ENCODE measurements at regions not wholly inside any gene's neighbourhood (a gene's known extent, or its start where the extent isn't known, plus 50 kb on each side); places are given as distances from the start of the nearest gene placed in this dataset.

- Histone ChIP-seq H3K9me3 (ENCODE audit: insufficient read depth, low read depth, low read length) (no peaks in the 10 kb centered on the region), H3K36me3 (ENCODE audit: insufficient read depth, low read length) (no peaks in the 10 kb centered on the region), H3K4me3 (ENCODE audit: low read length, poor library complexity, severe bottlenecking) (no peak overlapping the region), H3K4me2 (ENCODE audit: low read depth, low read length, poor library complexity, severe bottlenecking) (no peak overlapping the region), H3F3A (ENCODE audit: low read depth) (no peaks in the 10 kb centered on the region), H3K79me2 (ENCODE audit: insufficient read depth, low read length) (no peaks in the 10 kb centered on the region), H2AFZ (ENCODE audit: low read length) (no peak overlapping the region), H4K20me1 (ENCODE audit: insufficient read depth, low read length, poor library complexity, severe bottlenecking) (peaks cover 2% of the 10 kb centered on the region), H3K27me3 (ENCODE audit: insufficient read depth, low read length, poor library complexity, severe bottlenecking) (no peaks in the 10 kb centered on the region), H3K4me1 (ENCODE audit: insufficient read depth, low read length, poor library complexity, severe bottlenecking) (no peaks in the 10 kb centered on the region), H3K9me2 (replicated peaks; ENCODE audit: low read depth, low read length) (no peaks in the 10 kb centered on the region), H3K9ac (ENCODE audit: low read depth, low read length, poor library complexity, severe bottlenecking) (no peak overlapping the region)
- TF ChIP-seq EZH2phosphoT487 (IDR thresholded peaks at IDR 0.05; ENCODE audit: borderline replicate concordance) (no peak), CTCF (conservative IDR thresholded peaks at IDR 0.05; ENCODE audit: low read length) (no peak)
Measured at GRCh38 chr7:81630600-81630999, 139.2 kb downstream of the HGF start.

- Histone ChIP-seq H3K9ac (ENCODE audit: low read depth, low read length, poor library complexity, severe bottlenecking) (no peak overlapping the region), H3K9me2 (replicated peaks; ENCODE audit: low read depth, low read length) (no peaks in the 10 kb centered on the region), H2AFZ (ENCODE audit: low read length) (no peak overlapping the region), H3K4me3 (ENCODE audit: low read length, poor library complexity, severe bottlenecking) (no peak overlapping the region), H3K4me2 (ENCODE audit: low read depth, low read length, poor library complexity, severe bottlenecking) (no peak overlapping the region), H3K4me1 (ENCODE audit: insufficient read depth, low read length, poor library complexity, severe bottlenecking) (no peaks in the 10 kb centered on the region), H3K36me3 (ENCODE audit: insufficient read depth, low read length) (no peaks in the 10 kb centered on the region), H3K9me3 (ENCODE audit: insufficient read depth, low read depth, low read length) (no peaks in the 10 kb centered on the region), H3F3A (ENCODE audit: low read depth) (no peaks in the 10 kb centered on the region), H4K20me1 (ENCODE audit: insufficient read depth, low read length, poor library complexity, severe bottlenecking) (peaks cover 2% of the 10 kb centered on the region), H3K27me3 (ENCODE audit: insufficient read depth, low read length, poor library complexity, severe bottlenecking) (no peaks in the 10 kb centered on the region), H3K79me2 (ENCODE audit: insufficient read depth, low read length) (no peaks in the 10 kb centered on the region)
- TF ChIP-seq CTCF (conservative IDR thresholded peaks at IDR 0.05; ENCODE audit: low read length) (no peak), EZH2phosphoT487 (IDR thresholded peaks at IDR 0.05; ENCODE audit: borderline replicate concordance) (no peak)
Measured at GRCh38 chr7:81629702-81630101, 140.1 kb downstream of the HGF start.

GRCh38 chr7:81628951-81629350 lies 140.9 kb downstream of the HGF start:
- Histone ChIP-seq H3K9ac (ENCODE audit: low read depth, low read length, poor library complexity, severe bottlenecking) (no peak overlapping the region), H3K27me3 (ENCODE audit: insufficient read depth, low read length, poor library complexity, severe bottlenecking) (no peaks in the 10 kb centered on the region), H3K9me3 (ENCODE audit: insufficient read depth, low read depth, low read length) (no peaks in the 10 kb centered on the region), H2AFZ (ENCODE audit: low read length) (no peak overlapping the region), H3K4me1 (ENCODE audit: insufficient read depth, low read length, poor library complexity, severe bottlenecking) (no peaks in the 10 kb centered on the region), H3K4me3 (ENCODE audit: low read length, poor library complexity, severe bottlenecking) (no peak overlapping the region), H3K36me3 (ENCODE audit: insufficient read depth, low read length) (no peaks in the 10 kb centered on the region), H3K79me2 (ENCODE audit: insufficient read depth, low read length) (no peaks in the 10 kb centered on the region), H3K9me2 (replicated peaks; ENCODE audit: low read depth, low read length) (no peaks in the 10 kb centered on the region), H4K20me1 (ENCODE audit: insufficient read depth, low read length, poor library complexity, severe bottlenecking) (peaks cover 2% of the 10 kb centered on the region), H3K4me2 (ENCODE audit: low read depth, low read length, poor library complexity, severe bottlenecking) (no peak overlapping the region), H3F3A (ENCODE audit: low read depth) (no peaks in the 10 kb centered on the region)
- TF ChIP-seq EZH2phosphoT487 (IDR thresholded peaks at IDR 0.05; ENCODE audit: borderline replicate concordance) (no peak), CTCF (conservative IDR thresholded peaks at IDR 0.05; ENCODE audit: low read length) (no peak)
